ENCODE measurements at regions not wholly inside any gene's neighbourhood (a gene's known extent, or its start where the extent isn't known, plus 50 kb on each side); places are given as distances from the start of the nearest gene placed in this dataset.

DNA sequence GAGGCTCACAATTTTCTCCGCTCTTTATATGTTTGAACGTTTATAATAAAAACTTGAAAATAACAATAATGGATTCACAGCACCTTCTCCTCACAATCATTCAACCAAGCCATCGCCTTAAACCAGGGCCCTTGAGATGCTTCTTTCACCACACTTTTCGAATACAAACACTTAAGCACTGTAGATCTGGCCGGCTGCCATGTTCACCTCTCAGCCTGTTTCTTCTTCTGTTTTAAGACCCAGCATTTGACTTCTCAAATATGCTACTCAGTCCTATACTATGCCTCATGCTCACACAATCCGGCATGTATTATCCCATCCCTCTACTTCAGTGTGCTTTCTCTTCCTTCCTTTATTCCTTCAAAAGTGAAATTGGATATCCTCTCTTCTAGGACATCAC lies 280.6 kb downstream of the TFEC start:
- WGBS: 76% methylated on average over 6 of the region's 6 CpGs
- no peak for DNase-seq (ENCODE audit: low spot score in 2 of 2)
- TF ChIP-seq, protein P1, sequence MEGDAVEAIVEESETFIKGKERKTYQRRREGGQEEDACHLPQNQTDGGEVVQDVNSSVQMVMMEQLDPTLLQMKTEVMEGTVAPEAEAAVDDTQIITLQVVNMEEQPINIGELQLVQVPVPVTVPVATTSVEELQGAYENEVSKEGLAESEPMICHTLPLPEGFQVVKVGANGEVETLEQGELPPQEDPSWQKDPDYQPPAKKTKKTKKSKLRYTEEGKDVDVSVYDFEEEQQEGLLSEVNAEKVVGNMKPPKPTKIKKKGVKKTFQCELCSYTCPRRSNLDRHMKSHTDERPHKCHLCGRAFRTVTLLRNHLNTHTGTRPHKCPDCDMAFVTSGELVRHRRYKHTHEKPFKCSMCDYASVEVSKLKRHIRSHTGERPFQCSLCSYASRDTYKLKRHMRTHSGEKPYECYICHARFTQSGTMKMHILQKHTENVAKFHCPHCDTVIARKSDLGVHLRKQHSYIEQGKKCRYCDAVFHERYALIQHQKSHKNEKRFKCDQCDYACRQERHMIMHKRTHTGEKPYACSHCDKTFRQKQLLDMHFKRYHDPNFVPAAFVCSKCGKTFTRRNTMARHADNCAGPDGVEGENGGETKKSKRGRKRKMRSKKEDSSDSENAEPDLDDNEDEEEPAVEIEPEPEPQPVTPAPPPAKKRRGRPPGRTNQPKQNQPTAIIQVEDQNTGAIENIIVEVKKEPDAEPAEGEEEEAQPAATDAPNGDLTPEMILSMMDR (IDR thresholded peaks at IDR 0.05): no peak
- no peak for TF ChIP-seq EP300 (IDR thresholded peaks at IDR 0.05)

DNA sequence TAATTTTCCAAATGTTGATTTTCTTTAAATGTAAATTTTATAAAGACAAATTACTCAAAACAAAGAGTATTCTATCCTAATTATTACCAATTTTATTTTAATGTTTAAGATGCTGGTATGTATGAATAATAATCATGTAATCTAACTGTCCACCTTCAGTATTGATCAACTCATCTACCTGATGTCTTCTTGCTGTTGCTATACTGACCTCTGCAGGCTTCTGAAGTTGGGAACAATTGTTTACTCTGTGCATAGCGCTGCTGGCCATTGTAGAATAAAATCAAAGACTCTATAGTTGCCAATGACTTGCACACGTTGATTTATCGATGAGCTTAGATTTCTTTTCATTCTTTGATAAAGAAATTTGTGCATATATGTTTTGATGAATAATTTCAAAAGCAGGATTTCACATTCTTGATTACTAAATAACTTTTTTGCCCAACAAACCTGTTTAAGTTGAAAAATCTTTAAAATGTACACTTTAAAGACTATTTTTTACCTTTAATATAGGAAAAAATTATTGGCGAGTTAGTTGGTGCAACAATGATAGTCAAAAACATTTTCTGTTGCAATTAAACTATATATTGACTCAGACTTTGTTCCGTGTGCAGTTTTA lies 282.3 kb downstream of the TFEC start:
- no peaks in the 10 kb centered on the region for H3K36me3 ChIP-seq
- H3K27ac ChIP-seq: no peak overlapping the region
- WGBS: 63% methylated on average over 5 of the region's 5 CpGs
- no peak for DNase-seq (ENCODE audit: low spot score in 2 of 2)
- H3K4me1 ChIP-seq: no peaks in the 10 kb centered on the region
- no peaks in the 10 kb centered on the region for H3K27me3 ChIP-seq
- no peaks in the 10 kb centered on the region for H3K9me3 ChIP-seq
- TF ChIP-seq, protein P1 (IDR thresholded peaks at IDR 0.05): no peak
- TF ChIP-seq EP300 (IDR thresholded peaks at IDR 0.05) (no peak), POLR2A (IDR thresholded peaks at IDR 0.05) (no peak), POLR2AphosphoS5 (IDR thresholded peaks at IDR 0.05) (no peak)
- H3K4me3 ChIP-seq: no peak overlapping the region

More for the DNA sequence above, 280.6 kb downstream of the TFEC start:
- H3K36me3 ChIP-seq: no peaks in the 10 kb centered on the region
- no peak overlapping the region for H3K27ac ChIP-seq
- H3K9me3 ChIP-seq: no peaks in the 10 kb centered on the region
- no peaks in the 10 kb centered on the region for H3K27me3 ChIP-seq
- H3K4me1 ChIP-seq: no peaks in the 10 kb centered on the region
- no peak overlapping the region for H3K4me3 ChIP-seq

DNA sequence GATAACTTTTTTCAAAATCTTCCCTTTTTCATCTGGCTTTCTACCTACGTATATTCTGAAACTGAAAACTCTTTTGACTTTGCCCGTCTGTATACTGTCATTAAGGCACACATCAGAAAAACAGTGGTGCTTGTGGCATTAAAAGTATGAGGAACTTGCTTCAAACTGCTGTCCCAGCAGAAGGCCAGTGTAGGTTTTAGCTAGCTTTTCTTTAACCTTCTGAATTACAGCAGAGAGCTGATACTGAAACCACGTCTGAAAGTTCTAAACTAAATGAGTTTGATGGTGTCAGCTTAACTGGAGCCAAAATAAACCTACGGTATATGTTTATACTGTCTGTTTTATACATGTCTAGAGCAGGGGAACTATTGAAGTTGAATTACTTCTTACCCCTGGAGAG lies 283.4 kb downstream of the TFEC start:
- Histone ChIP-seq H3K27ac (no peak overlapping the region), H3K4me3 (no peak overlapping the region), H3K27me3 (no peaks in the 10 kb centered on the region), H3K4me1 (no peaks in the 10 kb centered on the region), H3K36me3 (no peaks in the 10 kb centered on the region), H3K9me3 (no peaks in the 10 kb centered on the region)
- TF ChIP-seq POLR2A (IDR thresholded peaks at IDR 0.05): no peak
- no peak for TF ChIP-seq POLR2AphosphoS5 (IDR thresholded peaks at IDR 0.05)
- no peak for TF ChIP-seq EP300 (IDR thresholded peaks at IDR 0.05)
- 70% methylated on average over 4 of the region's 4 CpGs for WGBS
- DNase-seq (ENCODE audit: low spot score in 2 of 2): no peak

DNA sequence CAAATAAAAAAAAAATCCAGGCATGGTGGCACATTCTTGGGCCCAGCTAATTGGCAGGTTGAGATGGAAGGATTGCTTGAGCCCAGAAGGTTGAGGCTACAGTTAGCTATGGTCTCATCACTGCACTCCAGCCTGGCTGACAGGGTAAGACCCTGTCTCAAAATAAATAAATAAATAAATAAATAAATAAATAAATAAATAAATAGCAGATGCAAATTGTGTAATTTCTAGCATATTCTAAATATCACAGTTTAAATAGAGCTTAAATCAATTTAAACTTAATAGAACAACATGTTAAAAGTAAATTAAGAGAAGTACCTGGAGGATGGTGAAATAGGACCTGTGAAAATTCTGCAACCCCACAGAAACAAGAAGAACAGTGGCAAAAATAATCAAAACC lies 290.5 kb downstream of the TFEC start:
- no peak for DNase-seq (ENCODE audit: low spot score in 2 of 2)
- Histone ChIP-seq H3K27me3 (no peaks in the 10 kb centered on the region), H3K9me3 (no peaks in the 10 kb centered on the region), H3K27ac (no peak overlapping the region), H3K4me3 (no peak overlapping the region), H3K36me3 (no peaks in the 10 kb centered on the region), H3K4me1 (no peaks in the 10 kb centered on the region)
- TF ChIP-seq, protein P1 (IDR thresholded peaks at IDR 0.05): no peak
- TF ChIP-seq POLR2AphosphoS5 (IDR thresholded peaks at IDR 0.05) (no peak), POLR2A (IDR thresholded peaks at IDR 0.05) (no peak), EP300 (IDR thresholded peaks at IDR 0.05) (no peak)

DNA sequence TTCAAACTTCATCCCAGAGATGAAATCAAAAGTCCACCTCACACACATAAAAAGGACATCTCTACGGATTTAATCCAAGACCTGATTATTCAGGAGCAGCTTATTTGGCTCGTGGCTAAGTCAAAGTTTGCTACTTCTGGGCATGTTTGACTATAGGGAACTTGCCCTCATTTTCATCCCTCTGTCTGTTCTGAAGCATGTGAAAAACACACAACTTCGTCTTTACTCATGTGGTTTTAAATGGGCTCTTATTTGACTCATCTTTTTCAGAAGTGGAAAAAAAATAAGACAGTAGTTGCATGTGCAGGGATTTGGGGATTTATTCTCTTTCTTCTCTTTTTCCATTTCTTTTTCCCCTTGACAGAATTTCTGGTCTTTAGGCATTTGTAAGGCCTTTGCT lies 295.9 kb downstream of the TFEC start:
- Histone ChIP-seq H3K4me3 (no peak overlapping the region), H3K27me3 (no peaks in the 10 kb centered on the region), H3K4me1 (no peaks in the 10 kb centered on the region), H3K27ac (no peak overlapping the region), H3K36me3 (no peaks in the 10 kb centered on the region), H3K9me3 (no peaks in the 10 kb centered on the region)
- WGBS: 85% methylated on average over 3 of the region's 3 CpGs
- no peak for DNase-seq (ENCODE audit: low spot score in 2 of 2)
- TF ChIP-seq POLR2AphosphoS5 (IDR thresholded peaks at IDR 0.05) (no peak), EP300 (IDR thresholded peaks at IDR 0.05) (no peak), POLR2A (IDR thresholded peaks at IDR 0.05) (no peak)
- TF ChIP-seq, protein P1 (IDR thresholded peaks at IDR 0.05): no peak

All from suprapubic skin (tissue), 4 donors.